GM12892 (cell line): ENCODE measurements at regions not wholly inside any gene's neighbourhood (a gene's known extent, or its start where the extent isn't known, plus 50 kb on each side); places are given as distances from the start of the nearest gene placed in this dataset.

ENCODE experiments used
- POLR2A ChIP-seq: IDR thresholded peaks from 2 replicates; pipeline ENCODE4 v1.6.1; 2011; ENCODE audit warnings: low read depth, low read length, control low read depth
- POLR2AphosphoS5 ChIP-seq: IDR thresholded peaks from 2 replicates; pipeline ENCODE4 v1.6.1; 2011; ENCODE audit warnings: low read depth, low read length, control low read depth
- TAF1 ChIP-seq: IDR thresholded peaks from 2 replicates; pipeline ENCODE4 v1.6.1; 2011; ENCODE audit warnings: low read depth, mild to moderate bottlenecking, control low read depth, low read length, borderline replicate concordance

GRCh38 chr10:128908099-128908498 is 558.9 kb upstream of the MGMT start:
- no peak for TF ChIP-seq POLR2A
- no peak for TF ChIP-seq TAF1
- TF ChIP-seq POLR2AphosphoS5 = no peak
